ENCODE measurements at regions not wholly inside any gene's neighbourhood (a gene's known extent, or its start where the extent isn't known, plus 50 kb on each side); places are given as distances from the start of the nearest gene placed in this dataset.

DNA sequence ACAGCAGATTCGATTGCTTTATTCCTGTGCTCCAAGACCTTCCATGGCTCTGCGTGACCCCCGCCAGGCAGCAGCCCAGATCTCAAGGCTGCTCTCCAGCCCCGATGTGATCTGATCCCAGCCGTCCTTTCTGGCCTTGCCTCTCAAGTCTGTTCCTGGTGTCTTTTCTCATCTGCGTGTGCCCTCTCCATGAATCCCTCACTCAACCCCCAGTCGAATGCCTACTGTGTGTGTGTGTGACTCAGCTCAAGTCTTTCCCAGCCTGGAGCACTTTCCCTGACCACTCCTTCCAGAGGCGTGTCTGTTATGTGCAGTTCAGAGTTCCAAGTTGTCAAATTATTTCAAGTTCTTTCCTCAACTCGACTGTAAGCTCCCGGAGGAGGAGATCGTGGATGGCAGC is 64.0 kb downstream of the MRM1 start:
- TF ChIP-seq MAX (IDR thresholded peaks at IDR 0.05) = no peak
- TF ChIP-seq POLR2AphosphoS5 (IDR thresholded peaks at IDR 0.05; ENCODE audit: low read depth, low read length) = no peak
- TF ChIP-seq, protein P1, sequence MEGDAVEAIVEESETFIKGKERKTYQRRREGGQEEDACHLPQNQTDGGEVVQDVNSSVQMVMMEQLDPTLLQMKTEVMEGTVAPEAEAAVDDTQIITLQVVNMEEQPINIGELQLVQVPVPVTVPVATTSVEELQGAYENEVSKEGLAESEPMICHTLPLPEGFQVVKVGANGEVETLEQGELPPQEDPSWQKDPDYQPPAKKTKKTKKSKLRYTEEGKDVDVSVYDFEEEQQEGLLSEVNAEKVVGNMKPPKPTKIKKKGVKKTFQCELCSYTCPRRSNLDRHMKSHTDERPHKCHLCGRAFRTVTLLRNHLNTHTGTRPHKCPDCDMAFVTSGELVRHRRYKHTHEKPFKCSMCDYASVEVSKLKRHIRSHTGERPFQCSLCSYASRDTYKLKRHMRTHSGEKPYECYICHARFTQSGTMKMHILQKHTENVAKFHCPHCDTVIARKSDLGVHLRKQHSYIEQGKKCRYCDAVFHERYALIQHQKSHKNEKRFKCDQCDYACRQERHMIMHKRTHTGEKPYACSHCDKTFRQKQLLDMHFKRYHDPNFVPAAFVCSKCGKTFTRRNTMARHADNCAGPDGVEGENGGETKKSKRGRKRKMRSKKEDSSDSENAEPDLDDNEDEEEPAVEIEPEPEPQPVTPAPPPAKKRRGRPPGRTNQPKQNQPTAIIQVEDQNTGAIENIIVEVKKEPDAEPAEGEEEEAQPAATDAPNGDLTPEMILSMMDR (IDR thresholded peaks at IDR 0.05 in 2 of 3, conservative IDR thresholded peaks at IDR 0.05 in 1 of 3; ENCODE audit: borderline replicate concordance in 1 of 3, insufficient read depth in 1 of 3, low read depth in 2 of 3, low read length in 2 of 3) = no peak
- TF ChIP-seq EZH2 (IDR thresholded peaks at IDR 0.05) = no peak
- TF ChIP-seq SP1 (IDR thresholded peaks at IDR 0.05; ENCODE audit: low read depth) = no peak
- TF ChIP-seq YY1 (IDR thresholded peaks at IDR 0.05; ENCODE audit: extremely low read depth, insufficient replicate concordance, low read depth, low read length) = no peak
- no peak for TF ChIP-seq CEBPB (IDR thresholded peaks at IDR 0.05; ENCODE audit: low read depth)
